Chondrocyte (in vitro differentiated cells): ENCODE measurements at regions not wholly inside any gene's neighbourhood (a gene's known extent, or its start where the extent isn't known, plus 50 kb on each side); places are given as distances from the start of the nearest gene placed in this dataset.

Source experiments
- DNase-seq: peaks from one replicate; pipeline ENCODE4 v3.0.0; 2021; ENCODE audit warnings: mixed read lengths, low spot score
- H3K27ac Mint-ChIP-seq: one replicate; pipeline ENCODE4 v1.8.0; 2021; ENCODE audit warnings: mild to moderate bottlenecking, moderate library complexity, mixed read lengths; ENCODE audit not compliant: unreplicated experiment
- H3K27me3 Mint-ChIP-seq: 2 replicates; pipeline ENCODE4 v1.8.0; 2021; ENCODE audit warnings: low read depth, mixed read lengths
- H3K36me3 Mint-ChIP-seq: 2 replicates; pipeline ENCODE4 v1.8.0; 2021; ENCODE audit warnings: low read depth, mixed read lengths
- H3K4me1 Mint-ChIP-seq: 2 replicates; pipeline ENCODE4 v1.8.0; 2021; ENCODE audit warnings: low read depth, mild to moderate bottlenecking, mixed read lengths
- H3K4me3 Mint-ChIP-seq: one replicate; pipeline ENCODE4 v1.8.0; 2021; ENCODE audit warnings: mild to moderate bottlenecking, moderate library complexity, mixed read lengths; ENCODE audit not compliant: unreplicated experiment
- H3K9me3 Mint-ChIP-seq: 2 replicates; pipeline ENCODE4 v1.8.0; 2021; ENCODE audit warnings: low read depth, mixed read lengths
- CTCF ChIP-seq: fragments of 200-600 bp; sonication (generic); IDR thresholded peaks from 2 replicates; pipeline ENCODE4 v1.5.0; 2021; ENCODE audit warnings: antibody characterized with exemption, mild to moderate bottlenecking, moderate library complexity

- no peak for DNase-seq
- H3K4me3 Mint-ChIP-seq, result no peak overlapping the region
- no peaks in the 10 kb centered on the region for H3K9me3 Mint-ChIP-seq
- no peaks in the 10 kb centered on the region for H3K4me1 Mint-ChIP-seq
- H3K36me3 Mint-ChIP-seq, result no peaks in the 10 kb centered on the region
- TF ChIP-seq CTCF, result no peak
- no peak overlapping the region for H3K27ac Mint-ChIP-seq
- H3K27me3 Mint-ChIP-seq, result peaks cover 50% of the 10 kb centered on the region
Measured at GRCh38 chr12:30839643-30840220, 85.0 kb upstream of the CAPRIN2 start.

- H3K4me3 Mint-ChIP-seq, result no peak overlapping the region
- TF ChIP-seq CTCF, result peak; percentile 31
- H3K36me3 Mint-ChIP-seq, result peaks cover 1% of the 10 kb centered on the region
- peaks cover 59% of the 10 kb centered on the region for H3K27me3 Mint-ChIP-seq
- no peak overlapping the region for H3K27ac Mint-ChIP-seq
- no peak for DNase-seq
- no peaks in the 10 kb centered on the region for H3K4me1 Mint-ChIP-seq
- H3K9me3 Mint-ChIP-seq, result no peaks in the 10 kb centered on the region
Measured at GRCh38 chr12:30837595-30837994, 82.8 kb upstream of the CAPRIN2 start.

- no peak for DNase-seq
- H3K9me3 Mint-ChIP-seq, result peaks cover 2% of the 10 kb centered on the region
- H3K27ac Mint-ChIP-seq, result no peak overlapping the region
- TF ChIP-seq CTCF, result no peak
- no peaks in the 10 kb centered on the region for H3K4me1 Mint-ChIP-seq
- H3K36me3 Mint-ChIP-seq, result peaks cover 2% of the 10 kb centered on the region
- H3K27me3 Mint-ChIP-seq, result peaks cover 61% of the 10 kb centered on the region
- H3K4me3 Mint-ChIP-seq, result no peak overlapping the region
Measured at GRCh38 chr12:30836656-30837445, 82.1 kb upstream of the CAPRIN2 start.

- peaks cover 66% of the 10 kb centered on the region for H3K27me3 Mint-ChIP-seq
- H3K9me3 Mint-ChIP-seq, result peaks cover 2% of the 10 kb centered on the region
- no peak for DNase-seq
- H3K4me3 Mint-ChIP-seq, result no peak overlapping the region
- no peak for TF ChIP-seq CTCF
- H3K27ac Mint-ChIP-seq, result no peak overlapping the region
- H3K36me3 Mint-ChIP-seq, result peaks cover 3% of the 10 kb centered on the region
- H3K4me1 Mint-ChIP-seq, result no peaks in the 10 kb centered on the region
Measured at GRCh38 chr12:30835216-30835615, 80.5 kb upstream of the CAPRIN2 start.

GRCh38 chr12:30830751-30831150 is 76.0 kb upstream of the CAPRIN2 start:
- H3K27me3 Mint-ChIP-seq, result peaks cover 37% of the 10 kb centered on the region
- no peak for DNase-seq
- TF ChIP-seq CTCF, result no peak
- no peak overlapping the region for H3K27ac Mint-ChIP-seq
- no peaks in the 10 kb centered on the region for H3K4me1 Mint-ChIP-seq
- peaks cover 3% of the 10 kb centered on the region for H3K36me3 Mint-ChIP-seq
- peaks cover 2% of the 10 kb centered on the region for H3K9me3 Mint-ChIP-seq
- H3K4me3 Mint-ChIP-seq, result no peak overlapping the region
